ENCODE measurements at regions not wholly inside any gene's neighbourhood (a gene's known extent, or its start where the extent isn't known, plus 50 kb on each side); places are given as distances from the start of the nearest gene placed in this dataset.

- H3K27me3 ChIP-seq (ENCODE audit: low read depth, low read length) = no peaks in the 10 kb centered on the region; the same call in 1 of the 2 replicates
- H4K20me1 ChIP-seq (ENCODE audit: insufficient read depth, low read length) = no peaks in the 10 kb centered on the region
- H3K9me3 ChIP-seq (ENCODE audit: insufficient read depth, low read length) = no peaks in the 10 kb centered on the region
- H3K4me1 ChIP-seq (ENCODE audit: low read length) = no peaks in the 10 kb centered on the region
- H3K27ac ChIP-seq (ENCODE audit: low read length) = no peak overlapping the region
- no peaks in the 10 kb centered on the region for H3K79me2 ChIP-seq (ENCODE audit: low read length)
- H2AFZ ChIP-seq (ENCODE audit: low read depth, low read length) = no peak overlapping the region
- H3K4me2 ChIP-seq (ENCODE audit: low read length) = no peak overlapping the region
- no peaks in the 10 kb centered on the region for H3K36me3 ChIP-seq (replicated peaks; ENCODE audit: low read depth, low read length)
- H3K9ac ChIP-seq (ENCODE audit: low read length) = no peak overlapping the region
- TF ChIP-seq CTCF (IDR thresholded peaks at IDR 0.05; ENCODE audit: low read depth, low read length) (no peak), EZH2phosphoT487 (IDR thresholded peaks at IDR 0.05; ENCODE audit: low read depth) (no peak)
- H3K4me3 ChIP-seq (ENCODE audit: low read length) = no peak overlapping the region
Measured at GRCh38 chr1:117708323-117709248, 102.7 kb downstream of the TENT5C start.

GRCh38 chr1:117709249-117709691 lies 103.4 kb downstream of the TENT5C start:
- TF ChIP-seq CTCF (IDR thresholded peaks at IDR 0.05; ENCODE audit: low read depth, low read length) = no peak
- TF ChIP-seq EZH2phosphoT487 (IDR thresholded peaks at IDR 0.05; ENCODE audit: low read depth) = no peak
- Histone ChIP-seq H3K9ac (ENCODE audit: low read length) (no peak overlapping the region), H2AFZ (ENCODE audit: low read depth, low read length) (no peak overlapping the region), H3K4me2 (ENCODE audit: low read length) (no peak overlapping the region), H4K20me1 (ENCODE audit: insufficient read depth, low read length) (no peaks in the 10 kb centered on the region), H3K36me3 (replicated peaks; ENCODE audit: low read depth, low read length) (no peaks in the 10 kb centered on the region), H3K27ac (ENCODE audit: low read length) (no peak overlapping the region), H3K9me3 (ENCODE audit: insufficient read depth, low read length) (no peaks in the 10 kb centered on the region), H3K79me2 (ENCODE audit: low read length) (no peaks in the 10 kb centered on the region), H3K4me3 (ENCODE audit: low read length) (no peak overlapping the region), H3K27me3 (ENCODE audit: low read depth, low read length) (no peaks in the 10 kb centered on the region; the same call in 1 of the 2 replicates), H3K4me1 (ENCODE audit: low read length) (no peaks in the 10 kb centered on the region)

GRCh38 chr1:117710710-117711109 lies 104.9 kb downstream of the TENT5C start:
- TF ChIP-seq CTCF (IDR thresholded peaks at IDR 0.05; ENCODE audit: low read depth, low read length) (peak; percentile 50), EZH2phosphoT487 (IDR thresholded peaks at IDR 0.05; ENCODE audit: low read depth) (no peak)
- H3K9ac ChIP-seq (ENCODE audit: low read length) = no peak overlapping the region
- no peak overlapping the region for H2AFZ ChIP-seq (ENCODE audit: low read depth, low read length)
- no peaks in the 10 kb centered on the region for H3K79me2 ChIP-seq (ENCODE audit: low read length)
- no peak overlapping the region for H3K27ac ChIP-seq (ENCODE audit: low read length)
- no peaks in the 10 kb centered on the region for H3K9me3 ChIP-seq (ENCODE audit: insufficient read depth, low read length)
- H3K4me3 ChIP-seq (ENCODE audit: low read length) = no peak overlapping the region
- H4K20me1 ChIP-seq (ENCODE audit: insufficient read depth, low read length) = no peaks in the 10 kb centered on the region
- peak overlapping the region; percentile 22; the same call in 1 of the 2 replicates for H3K4me2 ChIP-seq (ENCODE audit: low read length)
- no peaks in the 10 kb centered on the region for H3K36me3 ChIP-seq (replicated peaks; ENCODE audit: low read depth, low read length)
- no peaks in the 10 kb centered on the region; the same call in 1 of the 2 replicates for H3K27me3 ChIP-seq (ENCODE audit: low read depth, low read length)
- H3K4me1 ChIP-seq (ENCODE audit: low read length) = no peaks in the 10 kb centered on the region

- H3K27me3 ChIP-seq (ENCODE audit: low read depth, low read length) = no peaks in the 10 kb centered on the region; the same call in 1 of the 2 replicates
- no peaks in the 10 kb centered on the region for H3K9me3 ChIP-seq (ENCODE audit: insufficient read depth, low read length)
- no peak overlapping the region for H3K4me2 ChIP-seq (ENCODE audit: low read length)
- no peaks in the 10 kb centered on the region for H3K79me2 ChIP-seq (ENCODE audit: low read length)
- no peaks in the 10 kb centered on the region for H3K4me1 ChIP-seq (ENCODE audit: low read length)
- no peak overlapping the region for H3K4me3 ChIP-seq (ENCODE audit: low read length)
- no peaks in the 10 kb centered on the region for H4K20me1 ChIP-seq (ENCODE audit: insufficient read depth, low read length)
- H2AFZ ChIP-seq (ENCODE audit: low read depth, low read length) = no peak overlapping the region
- no peak overlapping the region for H3K9ac ChIP-seq (ENCODE audit: low read length)
- no peak overlapping the region for H3K27ac ChIP-seq (ENCODE audit: low read length)
- no peaks in the 10 kb centered on the region for H3K36me3 ChIP-seq (replicated peaks; ENCODE audit: low read depth, low read length)
- no peak for TF ChIP-seq EZH2phosphoT487 (IDR thresholded peaks at IDR 0.05; ENCODE audit: low read depth)
- TF ChIP-seq CTCF (IDR thresholded peaks at IDR 0.05; ENCODE audit: low read depth, low read length) = no peak
Measured at GRCh38 chr1:117712621-117713020, 106.8 kb downstream of the TENT5C start.

Data from OCI-LY3 (cell line).